ENCODE measurements at regions not wholly inside any gene's neighbourhood (a gene's known extent, or its start where the extent isn't known, plus 50 kb on each side); places are given as distances from the start of the nearest gene placed in this dataset.

DNA sequence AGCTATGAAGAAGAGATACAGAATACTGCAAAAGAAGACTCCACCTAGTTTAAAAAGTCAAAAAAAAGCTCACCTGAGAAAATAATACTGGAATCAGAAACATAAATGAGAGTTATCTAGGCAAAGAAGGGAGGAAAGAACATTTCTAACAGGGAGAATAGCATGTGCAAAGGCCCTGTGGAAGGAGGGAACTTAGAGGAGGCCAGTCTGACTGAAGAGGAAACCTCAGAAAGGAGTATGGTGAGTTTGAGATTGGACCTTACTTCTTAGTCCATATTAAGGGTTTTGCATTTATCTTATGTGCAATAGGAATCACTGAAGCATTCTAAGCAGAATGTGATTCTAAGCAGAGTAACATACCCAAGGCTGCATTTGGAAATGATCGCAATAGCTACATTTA, 193.2 kb downstream of the LNPK start:
- TF ChIP-seq, protein P1, sequence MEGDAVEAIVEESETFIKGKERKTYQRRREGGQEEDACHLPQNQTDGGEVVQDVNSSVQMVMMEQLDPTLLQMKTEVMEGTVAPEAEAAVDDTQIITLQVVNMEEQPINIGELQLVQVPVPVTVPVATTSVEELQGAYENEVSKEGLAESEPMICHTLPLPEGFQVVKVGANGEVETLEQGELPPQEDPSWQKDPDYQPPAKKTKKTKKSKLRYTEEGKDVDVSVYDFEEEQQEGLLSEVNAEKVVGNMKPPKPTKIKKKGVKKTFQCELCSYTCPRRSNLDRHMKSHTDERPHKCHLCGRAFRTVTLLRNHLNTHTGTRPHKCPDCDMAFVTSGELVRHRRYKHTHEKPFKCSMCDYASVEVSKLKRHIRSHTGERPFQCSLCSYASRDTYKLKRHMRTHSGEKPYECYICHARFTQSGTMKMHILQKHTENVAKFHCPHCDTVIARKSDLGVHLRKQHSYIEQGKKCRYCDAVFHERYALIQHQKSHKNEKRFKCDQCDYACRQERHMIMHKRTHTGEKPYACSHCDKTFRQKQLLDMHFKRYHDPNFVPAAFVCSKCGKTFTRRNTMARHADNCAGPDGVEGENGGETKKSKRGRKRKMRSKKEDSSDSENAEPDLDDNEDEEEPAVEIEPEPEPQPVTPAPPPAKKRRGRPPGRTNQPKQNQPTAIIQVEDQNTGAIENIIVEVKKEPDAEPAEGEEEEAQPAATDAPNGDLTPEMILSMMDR (IDR thresholded peaks at IDR 0.05) = no peak
- TF ChIP-seq POLR2A (IDR thresholded peaks at IDR 0.05) = no peak
